Neural cell (in vitro differentiated cells): ENCODE measurements at regions not wholly inside any gene's neighbourhood (a gene's known extent, or its start where the extent isn't known, plus 50 kb on each side); places are given as distances from the start of the nearest gene placed in this dataset.

Experiments used
- H2AFZ ChIP-seq: fragments of 200-600, 300-800 bp; sonication (generic), shearing (Covaris generic); 2 replicates; pipeline ENCODE4 v1.6.0; 2014; ENCODE audit warnings: low read depth, mild to moderate bottlenecking, antibody characterized with exemption, low read length, moderate library complexity
- H3F3A ChIP-seq: fragments of 200-600 bp; shearing (Covaris generic); 2 replicates; pipeline ENCODE4 v1.6.1; 2016; ENCODE audit warnings: mild to moderate bottlenecking, moderate library complexity, mixed read lengths, antibody characterized with exemption, low read length; ENCODE audit not compliant: insufficient read depth, poor library complexity, severe bottlenecking
- H3K27ac ChIP-seq: fragments of 200-600, 300-800 bp; sonication (generic), shearing (Covaris generic); 2 replicates; pipeline ENCODE4 v1.5.1; 2014; ENCODE audit warnings: mild to moderate bottlenecking, low read length, moderate library complexity
- H3K27me3 ChIP-seq: fragments of 300-800, 200-600 bp; sonication (generic), shearing (Covaris generic); 2 replicates; pipeline ENCODE4 v1.6.0; 2014; ENCODE audit warnings: mild to moderate bottlenecking, low read depth, low read length, moderate library complexity; ENCODE audit not compliant: insufficient read depth
- H3K36me3 ChIP-seq: fragments of 300-800, 200-600 bp; sonication (generic), shearing (Covaris generic); 2 replicates; pipeline ENCODE4 v1.5.1; 2014; ENCODE audit warnings: mild to moderate bottlenecking, antibody characterized with exemption, low read length, moderate library complexity; ENCODE audit not compliant: insufficient read depth
- H3K4me2 ChIP-seq: fragments of 300-800, 200-600 bp; sonication (generic), shearing (Covaris generic); 2 replicates; pipeline ENCODE4 v1.6.0; 2014; ENCODE audit warnings: mild to moderate bottlenecking, low read length
- H3K4me3 ChIP-seq: fragments of 300-800, 200-600 bp; sonication (generic), shearing (Covaris generic); 2 replicates; pipeline ENCODE4 v1.5.1; 2014; ENCODE audit warnings: mild to moderate bottlenecking, low read length, moderate library complexity
- H3K79me2 ChIP-seq: fragments of 200-600 bp; shearing (Covaris generic); replicated peaks from 2 replicates; pipeline ENCODE4 v1.6.0; 2014; ENCODE audit warnings: mild to moderate bottlenecking, low read length, moderate library complexity; ENCODE audit not compliant: insufficient read depth
- H3K9ac ChIP-seq: fragments of 300-800, 200-600 bp; sonication (generic), shearing (Covaris generic); 2 replicates; pipeline ENCODE4 v1.6.1; 2016; ENCODE audit warnings: mild to moderate bottlenecking, low read length, mixed read lengths
- H3K9me2 ChIP-seq: fragments of 200-600 bp; shearing (Covaris generic); 2 replicates; pipeline ENCODE4 v1.6.1; 2016; ENCODE audit warnings: mild to moderate bottlenecking, low read length, mixed read lengths; ENCODE audit not compliant: insufficient read depth
- H3K9me3 ChIP-seq: fragments of 200-600, 300-800 bp; sonication (generic), shearing (Covaris generic); 2 replicates; pipeline ENCODE4 v1.6.1; 2016; ENCODE audit warnings: mild to moderate bottlenecking, mixed run types, low read length, moderate library complexity, mixed read lengths
- H4K20me1 ChIP-seq: fragments of 200-600 bp; shearing (Covaris generic); 2 replicates; pipeline ENCODE4 v1.6.1; 2016; ENCODE audit warnings: mild to moderate bottlenecking, mixed run types; ENCODE audit not compliant: insufficient read depth
- EP300 ChIP-seq: fragments of 450-650 bp; conservative IDR thresholded peaks from 2 replicates; pipeline ENCODE4 v1.6.1; 2014; ENCODE audit warnings: antibody characterized with exemption, mild to moderate bottlenecking, moderate library complexity; ENCODE audit not compliant: poor library complexity, severe bottlenecking
- EZH2 ChIP-seq: fragments of 200-600, 300-800 bp; shearing (Covaris generic), sonication (generic); IDR thresholded peaks from 2 replicates; pipeline ENCODE4 v1.6.1; 2014; ENCODE audit warnings: antibody characterized with exemption, low read length, borderline replicate concordance, mild to moderate bottlenecking; ENCODE audit not compliant: insufficient read depth, poor library complexity, severe bottlenecking
- MXI1 ChIP-seq: fragments of 450-650 bp; conservative IDR thresholded peaks from 2 replicates; pipeline ENCODE4 v1.6.1; 2014; ENCODE audit warnings: antibody characterized with exemption, mild to moderate bottlenecking; ENCODE audit not compliant: poor library complexity, severe bottlenecking
- POLR2AphosphoS5 ChIP-seq: IDR thresholded peaks from 2 replicates; pipeline ENCODE4 v1.6.1; 2012
- RAD21 ChIP-seq: fragments of 450-650 bp; conservative IDR thresholded peaks from 2 replicates; pipeline ENCODE4 v1.6.1; 2014; ENCODE audit warnings: antibody characterized with exemption, mild to moderate bottlenecking, moderate library complexity
- SMC3 ChIP-seq: fragments of 450-650 bp; conservative IDR thresholded peaks from 2 replicates; pipeline ENCODE4 v1.6.1; 2014; ENCODE audit warnings: antibody characterized with exemption, mild to moderate bottlenecking, moderate library complexity; ENCODE audit not compliant: poor library complexity
- TAF1 ChIP-seq: IDR thresholded peaks from 2 replicates; pipeline ENCODE4 v1.6.1; 2012; ENCODE audit warnings: low read depth
- TF ChIP-seq, protein P1 (sequence below): fragments of 450-650 bp; IDR thresholded peaks from 2 replicates; pipeline ENCODE4 v1.5.1; 2014; ENCODE audit warnings: antibody characterized with exemption, mild to moderate bottlenecking, moderate library complexity; ENCODE audit not compliant: poor library complexity, severe bottlenecking
- TF ChIP-seq, protein P2 (sequence below): IDR thresholded peaks from 2 replicates; pipeline ENCODE4 v1.6.1; 2012; ENCODE audit warnings: borderline replicate concordance

DNA sequence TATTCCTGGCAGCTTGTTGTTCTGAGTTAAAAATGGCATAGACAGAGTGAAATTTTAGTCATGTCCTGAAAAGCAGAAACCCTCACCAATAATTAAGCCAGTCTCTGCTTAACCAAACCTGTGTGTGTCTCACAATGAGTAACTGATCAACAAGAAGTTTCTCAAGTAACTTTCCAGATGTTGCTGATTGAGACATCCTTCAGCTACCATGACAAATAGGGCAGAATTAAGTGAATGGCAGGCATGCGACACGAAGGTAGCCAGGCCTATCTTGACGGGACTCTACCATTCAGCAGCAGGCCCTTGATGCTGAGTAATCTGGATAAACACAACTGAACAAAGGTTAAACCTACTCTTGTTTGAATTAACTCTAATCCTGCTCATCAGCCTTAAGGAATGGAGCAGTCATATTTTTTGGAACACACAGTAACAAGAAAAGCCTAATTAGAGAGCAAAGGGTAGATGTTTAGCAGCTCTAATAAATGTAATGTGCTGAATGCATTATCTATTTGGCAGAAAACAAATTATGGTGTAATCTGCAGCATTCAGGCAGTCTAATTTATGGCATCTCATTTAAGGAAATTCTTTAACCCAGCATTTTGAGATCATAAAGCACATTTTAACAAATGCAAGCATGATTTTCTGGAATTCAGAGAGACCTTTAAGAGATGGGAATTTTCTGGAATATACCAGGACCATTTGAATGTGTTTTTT is 159.5 kb upstream of the EPHA4 start:
- TF ChIP-seq, protein P1, sequence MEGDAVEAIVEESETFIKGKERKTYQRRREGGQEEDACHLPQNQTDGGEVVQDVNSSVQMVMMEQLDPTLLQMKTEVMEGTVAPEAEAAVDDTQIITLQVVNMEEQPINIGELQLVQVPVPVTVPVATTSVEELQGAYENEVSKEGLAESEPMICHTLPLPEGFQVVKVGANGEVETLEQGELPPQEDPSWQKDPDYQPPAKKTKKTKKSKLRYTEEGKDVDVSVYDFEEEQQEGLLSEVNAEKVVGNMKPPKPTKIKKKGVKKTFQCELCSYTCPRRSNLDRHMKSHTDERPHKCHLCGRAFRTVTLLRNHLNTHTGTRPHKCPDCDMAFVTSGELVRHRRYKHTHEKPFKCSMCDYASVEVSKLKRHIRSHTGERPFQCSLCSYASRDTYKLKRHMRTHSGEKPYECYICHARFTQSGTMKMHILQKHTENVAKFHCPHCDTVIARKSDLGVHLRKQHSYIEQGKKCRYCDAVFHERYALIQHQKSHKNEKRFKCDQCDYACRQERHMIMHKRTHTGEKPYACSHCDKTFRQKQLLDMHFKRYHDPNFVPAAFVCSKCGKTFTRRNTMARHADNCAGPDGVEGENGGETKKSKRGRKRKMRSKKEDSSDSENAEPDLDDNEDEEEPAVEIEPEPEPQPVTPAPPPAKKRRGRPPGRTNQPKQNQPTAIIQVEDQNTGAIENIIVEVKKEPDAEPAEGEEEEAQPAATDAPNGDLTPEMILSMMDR: no peak
- TF ChIP-seq MXI1: no peak
- no peak for TF ChIP-seq RAD21
- TF ChIP-seq EZH2: no peak
- no peak for TF ChIP-seq TAF1
- no peak for TF ChIP-seq EP300
- TF ChIP-seq POLR2AphosphoS5: no peak

DNA sequence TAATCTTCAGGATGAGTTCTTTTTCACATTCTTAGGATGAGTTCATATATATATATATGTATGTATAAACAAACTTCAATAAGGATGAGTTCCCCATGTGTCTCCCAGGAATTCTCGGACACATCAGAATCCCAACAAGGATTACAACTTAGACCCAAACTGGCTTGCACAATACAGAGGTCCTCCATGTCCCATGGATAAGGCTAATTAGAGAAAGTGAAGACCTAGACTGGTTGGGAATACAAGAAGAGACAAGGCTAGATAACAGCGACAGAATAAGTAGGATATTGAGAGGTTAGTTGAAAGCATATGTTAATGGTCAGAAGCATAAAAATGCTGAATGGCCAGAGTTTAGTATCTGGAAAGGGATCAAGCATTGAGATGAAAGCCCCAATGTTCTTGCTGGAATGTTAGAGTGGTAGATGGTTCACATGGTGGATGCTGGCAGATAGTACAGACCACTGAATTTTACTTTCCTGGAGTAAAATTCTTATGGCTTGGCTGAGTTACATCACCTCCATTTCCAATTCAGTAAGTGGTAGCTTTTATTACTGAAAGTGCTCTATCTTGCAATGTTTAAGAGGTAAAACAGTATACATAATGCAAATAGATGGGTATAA is 154.9 kb upstream of the EPHA4 start:
- Histone ChIP-seq H3K27ac (no peak overlapping the region), H3K79me2 (no peaks in the 10 kb centered on the region), H3K9me2 (no peaks in the 10 kb centered on the region), H3K9ac (no peak overlapping the region), H3K27me3 (no peaks in the 10 kb centered on the region), H3F3A (no peaks in the 10 kb centered on the region), H4K20me1 (no peaks in the 10 kb centered on the region), H2AFZ (no peak overlapping the region), H3K4me2 (no peak overlapping the region), H3K4me3 (no peak overlapping the region), H3K9me3 (no peaks in the 10 kb centered on the region), H3K36me3 (no peaks in the 10 kb centered on the region)
- no peak for TF ChIP-seq MXI1
- TF ChIP-seq EP300: no peak
- no peak for TF ChIP-seq POLR2AphosphoS5
- TF ChIP-seq, protein P1: no peak
- no peak for TF ChIP-seq RAD21
- no peak for TF ChIP-seq SMC3
- TF ChIP-seq TAF1: no peak
- no peak for TF ChIP-seq EZH2
- TF ChIP-seq, protein P2, sequence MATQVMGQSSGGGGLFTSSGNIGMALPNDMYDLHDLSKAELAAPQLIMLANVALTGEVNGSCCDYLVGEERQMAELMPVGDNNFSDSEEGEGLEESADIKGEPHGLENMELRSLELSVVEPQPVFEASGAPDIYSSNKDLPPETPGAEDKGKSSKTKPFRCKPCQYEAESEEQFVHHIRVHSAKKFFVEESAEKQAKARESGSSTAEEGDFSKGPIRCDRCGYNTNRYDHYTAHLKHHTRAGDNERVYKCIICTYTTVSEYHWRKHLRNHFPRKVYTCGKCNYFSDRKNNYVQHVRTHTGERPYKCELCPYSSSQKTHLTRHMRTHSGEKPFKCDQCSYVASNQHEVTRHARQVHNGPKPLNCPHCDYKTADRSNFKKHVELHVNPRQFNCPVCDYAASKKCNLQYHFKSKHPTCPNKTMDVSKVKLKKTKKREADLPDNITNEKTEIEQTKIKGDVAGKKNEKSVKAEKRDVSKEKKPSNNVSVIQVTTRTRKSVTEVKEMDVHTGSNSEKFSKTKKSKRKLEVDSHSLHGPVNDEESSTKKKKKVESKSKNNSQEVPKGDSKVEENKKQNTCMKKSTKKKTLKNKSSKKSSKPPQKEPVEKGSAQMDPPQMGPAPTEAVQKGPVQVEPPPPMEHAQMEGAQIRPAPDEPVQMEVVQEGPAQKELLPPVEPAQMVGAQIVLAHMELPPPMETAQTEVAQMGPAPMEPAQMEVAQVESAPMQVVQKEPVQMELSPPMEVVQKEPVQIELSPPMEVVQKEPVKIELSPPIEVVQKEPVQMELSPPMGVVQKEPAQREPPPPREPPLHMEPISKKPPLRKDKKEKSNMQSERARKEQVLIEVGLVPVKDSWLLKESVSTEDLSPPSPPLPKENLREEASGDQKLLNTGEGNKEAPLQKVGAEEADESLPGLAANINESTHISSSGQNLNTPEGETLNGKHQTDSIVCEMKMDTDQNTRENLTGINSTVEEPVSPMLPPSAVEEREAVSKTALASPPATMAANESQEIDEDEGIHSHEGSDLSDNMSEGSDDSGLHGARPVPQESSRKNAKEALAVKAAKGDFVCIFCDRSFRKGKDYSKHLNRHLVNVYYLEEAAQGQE: no peak

More for the DNA sequence above, 159.5 kb upstream of the EPHA4 start:
- Histone ChIP-seq H3K9ac (no peak overlapping the region), H3K9me2 (no peaks in the 10 kb centered on the region), H3K4me3 (no peak overlapping the region), H4K20me1 (no peaks in the 10 kb centered on the region), H3F3A (no peaks in the 10 kb centered on the region), H3K27ac (no peak overlapping the region), H3K27me3 (no peaks in the 10 kb centered on the region), H2AFZ (no peak overlapping the region), H3K4me2 (no peak overlapping the region), H3K9me3 (no peaks in the 10 kb centered on the region), H3K79me2 (no peaks in the 10 kb centered on the region), H3K36me3 (no peaks in the 10 kb centered on the region)
